GM12864 (cell line): ENCODE measurements at regions not wholly inside any gene's neighbourhood (a gene's known extent, or its start where the extent isn't known, plus 50 kb on each side); places are given as distances from the start of the nearest gene placed in this dataset.
A peak's percentile ranks its signal among the peaks of the same experiment; 100 is the strongest.

Source experiments
- DNase-seq: peaks from one replicate; pipeline ENCODE4 v3.0.0-alpha.2; 2011; ENCODE audit warnings: low read depth
- H3K4me3 ChIP-seq: 2 replicates; pipeline ENCODE4 v1.5.1; 2011; ENCODE audit warnings: mild to moderate bottlenecking, low read depth, low read length, control low read depth
- CTCF ChIP-seq: IDR thresholded peaks from 2 replicates; pipeline ENCODE4 v1.5.1; 2011; ENCODE audit warnings: low read depth, mild to moderate bottlenecking, moderate library complexity, low read length, control low read depth, inconsistent platforms; ENCODE audit errors: missing control alignments

GRCh38 chr3:101932326-101933068, 83.2 kb downstream of the NFKBIZ start:
- no peak overlapping the region for H3K4me3 ChIP-seq
- DNase-seq = no peak
- TF ChIP-seq CTCF = no peak

GRCh38 chr3:101936419-101937356, 87.4 kb downstream of the NFKBIZ start:
- H3K4me3 ChIP-seq = no peak overlapping the region
- peak; percentile 88 for DNase-seq
- no peak for TF ChIP-seq CTCF

GRCh38 chr3:101938262-101938847, 89.0 kb downstream of the NFKBIZ start:
- no peak for TF ChIP-seq CTCF
- DNase-seq = peak; percentile 46
- H3K4me3 ChIP-seq = no peak overlapping the region

GRCh38 chr3:101939361-101940049, 90.2 kb downstream of the NFKBIZ start:
- no peak for TF ChIP-seq CTCF
- no peak for DNase-seq
- H3K4me3 ChIP-seq = no peak overlapping the region

GRCh38 chr3:101940521-101941317, 91.4 kb downstream of the NFKBIZ start:
- no peak for DNase-seq
- no peak for TF ChIP-seq CTCF

More at GRCh38 chr3:101940521-101941317, 91.4 kb downstream of the NFKBIZ start:
- H3K4me3 ChIP-seq = no peak overlapping the region
